GM21619 (cell line): ENCODE measurements at regions not wholly inside any gene's neighbourhood (a gene's known extent, or its start where the extent isn't known, plus 50 kb on each side); places are given as distances from the start of the nearest gene placed in this dataset.

ENCODE experiments used
- ATAC-seq: cut with Tn5 transposase; IDR thresholded peaks from one replicate; pipeline ENCODE4 v1.9.1; 2021; ENCODE audit not compliant: unreplicated experiment

GRCh38 chr2:225097035-225097434 is 54.8 kb upstream of the DOCK10 start:
- ATAC-seq: no peak
